ENCODE measurements at regions not wholly inside any gene's neighbourhood (a gene's known extent, or its start where the extent isn't known, plus 50 kb on each side); places are given as distances from the start of the nearest gene placed in this dataset.
"Not testable (repeated sequence)": the region's sequence is repeated elsewhere in the genome, so short reads cannot be mapped to it uniquely, and the experiment has no call there.

GRCh38 chr17:33950061-33950460 lies 305.0 kb upstream of the CCL2 start:
- DNase-seq (ENCODE audit: low read depth, low spot score), result no peak
- CTCF ChIA-PET, result no interaction called here
- Histone ChIP-seq H3K27me3 (ENCODE audit: control insufficient read depth, insufficient read depth, low read length) (no peaks in the 10 kb centered on the region), H3K4me3 (ENCODE audit: low read depth, low read length) (no peak overlapping the region), H3K27ac (ENCODE audit: low read depth, low read length) (no peak overlapping the region), H3K9me3 (ENCODE audit: control insufficient read depth, insufficient read depth, low read length) (peaks cover 6% of the 10 kb centered on the region; the same call in 1 of the 2 replicates)
- TF ChIP-seq, protein P1, sequence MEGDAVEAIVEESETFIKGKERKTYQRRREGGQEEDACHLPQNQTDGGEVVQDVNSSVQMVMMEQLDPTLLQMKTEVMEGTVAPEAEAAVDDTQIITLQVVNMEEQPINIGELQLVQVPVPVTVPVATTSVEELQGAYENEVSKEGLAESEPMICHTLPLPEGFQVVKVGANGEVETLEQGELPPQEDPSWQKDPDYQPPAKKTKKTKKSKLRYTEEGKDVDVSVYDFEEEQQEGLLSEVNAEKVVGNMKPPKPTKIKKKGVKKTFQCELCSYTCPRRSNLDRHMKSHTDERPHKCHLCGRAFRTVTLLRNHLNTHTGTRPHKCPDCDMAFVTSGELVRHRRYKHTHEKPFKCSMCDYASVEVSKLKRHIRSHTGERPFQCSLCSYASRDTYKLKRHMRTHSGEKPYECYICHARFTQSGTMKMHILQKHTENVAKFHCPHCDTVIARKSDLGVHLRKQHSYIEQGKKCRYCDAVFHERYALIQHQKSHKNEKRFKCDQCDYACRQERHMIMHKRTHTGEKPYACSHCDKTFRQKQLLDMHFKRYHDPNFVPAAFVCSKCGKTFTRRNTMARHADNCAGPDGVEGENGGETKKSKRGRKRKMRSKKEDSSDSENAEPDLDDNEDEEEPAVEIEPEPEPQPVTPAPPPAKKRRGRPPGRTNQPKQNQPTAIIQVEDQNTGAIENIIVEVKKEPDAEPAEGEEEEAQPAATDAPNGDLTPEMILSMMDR (IDR thresholded peaks at IDR 0.05; ENCODE audit: low read depth, low read length), result no peak
- POLR2A ChIA-PET, result no interaction called here

DNA sequence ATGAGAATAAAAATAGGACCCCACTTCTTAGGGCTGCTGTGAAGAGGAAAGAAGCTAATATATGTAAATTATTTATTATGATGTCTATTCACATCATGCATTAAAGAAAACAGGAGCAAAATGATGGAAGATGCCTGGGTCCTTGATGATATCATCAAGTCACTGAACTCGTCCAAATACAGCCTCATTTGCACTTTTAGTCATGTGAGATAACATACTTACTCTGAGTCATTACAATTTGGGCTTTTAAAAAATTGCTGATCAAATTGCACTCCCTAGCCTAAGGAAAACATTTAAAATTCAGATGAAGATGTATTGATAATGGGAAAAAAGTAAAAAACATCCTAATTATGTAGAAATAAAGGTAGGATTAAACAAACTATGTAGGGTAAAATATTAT lies 302.7 kb upstream of the CCL2 start:
- no peak overlapping the region for H3K27ac ChIP-seq (ENCODE audit: low read depth, low read length)
- no peak for DNase-seq (ENCODE audit: low read depth, low spot score)
- peaks cover 11% of the 10 kb centered on the region for H3K9me3 ChIP-seq (ENCODE audit: control insufficient read depth, insufficient read depth, low read length)
- ChIA-PET CTCF (no interaction called here), POLR2A (no interaction called here)
- H3K27me3 ChIP-seq (ENCODE audit: control insufficient read depth, insufficient read depth, low read length), result no peaks in the 10 kb centered on the region
- no peak overlapping the region for H3K4me3 ChIP-seq (ENCODE audit: low read depth, low read length)
- TF ChIP-seq, protein P1 (IDR thresholded peaks at IDR 0.05; ENCODE audit: low read depth, low read length), result no peak

DNA sequence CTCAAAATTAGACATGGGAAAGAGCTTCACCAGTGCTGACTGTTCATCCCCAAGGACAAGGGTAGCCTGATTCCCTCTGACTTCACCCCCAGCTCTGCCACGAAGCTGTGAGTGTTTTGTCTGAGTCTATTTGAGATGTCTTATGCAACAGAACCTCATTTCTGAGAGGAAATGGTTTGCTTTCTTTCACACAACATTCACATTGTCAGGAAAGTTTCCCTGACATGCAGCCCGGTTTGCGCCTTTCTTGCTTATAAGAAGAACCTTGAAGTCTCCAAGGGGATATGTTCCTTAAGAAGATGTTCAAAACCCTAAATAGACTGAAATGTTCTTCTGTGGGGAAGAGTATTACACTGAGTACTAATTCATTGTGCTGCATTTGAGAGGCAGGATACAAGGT lies 300.5 kb upstream of the CCL2 start:
- no peak overlapping the region for H3K27ac ChIP-seq (ENCODE audit: low read depth, low read length)
- TF ChIP-seq, protein P1 (IDR thresholded peaks at IDR 0.05; ENCODE audit: low read depth, low read length), result no peak
- DNase-seq (ENCODE audit: low read depth, low spot score), result no peak
- CTCF ChIA-PET, result no interaction called here
- peaks cover 5% of the 10 kb centered on the region for H3K9me3 ChIP-seq (ENCODE audit: control insufficient read depth, insufficient read depth, low read length)
- no peaks in the 10 kb centered on the region for H3K27me3 ChIP-seq (ENCODE audit: control insufficient read depth, insufficient read depth, low read length)
- H3K4me3 ChIP-seq (ENCODE audit: low read depth, low read length), result no peak overlapping the region
- POLR2A ChIA-PET, result no interaction called here

GRCh38 chr17:33955461-33955860 lies 299.6 kb upstream of the CCL2 start:
- ChIA-PET CTCF (no interaction called here), POLR2A (no interaction called here)
- TF ChIP-seq, protein P1 (IDR thresholded peaks at IDR 0.05; ENCODE audit: low read depth, low read length), result no peak

DNA sequence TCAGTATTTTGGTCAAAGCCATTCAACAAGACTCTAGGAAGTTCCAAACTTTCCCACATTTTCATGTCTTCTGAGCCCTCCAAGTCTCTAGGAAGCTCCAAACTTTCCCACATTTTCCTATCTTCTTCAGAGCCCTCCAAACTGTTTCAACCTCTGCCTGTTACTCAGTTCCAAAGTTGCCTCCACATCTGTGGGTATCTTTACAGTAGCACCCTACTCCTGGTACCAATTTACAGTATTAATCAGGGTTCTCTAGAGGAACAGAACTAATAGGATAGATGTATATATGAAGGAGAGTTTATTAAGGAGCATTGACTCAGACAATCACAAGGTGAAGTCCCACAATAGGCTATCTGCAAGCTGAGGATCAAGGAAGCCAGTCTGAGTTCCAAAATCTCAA lies 296.0 kb upstream of the CCL2 start:
- DNase-seq (ENCODE audit: low read depth, low spot score); H3K4me3 ChIP-seq (ENCODE audit: low read depth, low read length); POLR2A ChIA-PET; H3K27ac ChIP-seq (ENCODE audit: low read depth, low read length); CTCF ChIA-PET; H3K27me3 ChIP-seq (ENCODE audit: control insufficient read depth, insufficient read depth, low read length): not testable (repeated sequence)
- peaks cover 12% of the 10 kb centered on the region for H3K9me3 ChIP-seq (ENCODE audit: control insufficient read depth, insufficient read depth, low read length)

More at GRCh38 chr17:33955461-33955860, 299.6 kb upstream of the CCL2 start:
- no peak for DNase-seq (ENCODE audit: low read depth, low spot score)
- H3K9me3 ChIP-seq (ENCODE audit: control insufficient read depth, insufficient read depth, low read length), result peaks cover 5% of the 10 kb centered on the region
- no peak overlapping the region for H3K4me3 ChIP-seq (ENCODE audit: low read depth, low read length)
- no peaks in the 10 kb centered on the region for H3K27me3 ChIP-seq (ENCODE audit: control insufficient read depth, insufficient read depth, low read length)
- H3K27ac ChIP-seq (ENCODE audit: low read depth, low read length), result no peak overlapping the region

All from AG04450 (cell line).